GM19452 (cell line): ENCODE measurements at regions not wholly inside any gene's neighbourhood (a gene's known extent, or its start where the extent isn't known, plus 50 kb on each side); places are given as distances from the start of the nearest gene placed in this dataset.
A peak's percentile ranks its signal among the peaks of the same experiment; 100 is the strongest.

ENCODE experiments used
- ATAC-seq: cut with Tn5 transposase; IDR thresholded peaks from one replicate; pipeline ENCODE4 v1.9.1; 2021; ENCODE audit not compliant: unreplicated experiment

- no peak for ATAC-seq
These were observed 371.6 kb downstream of the MCTP2 start for GRCh38 chr15:94602754-94603470.

DNA sequence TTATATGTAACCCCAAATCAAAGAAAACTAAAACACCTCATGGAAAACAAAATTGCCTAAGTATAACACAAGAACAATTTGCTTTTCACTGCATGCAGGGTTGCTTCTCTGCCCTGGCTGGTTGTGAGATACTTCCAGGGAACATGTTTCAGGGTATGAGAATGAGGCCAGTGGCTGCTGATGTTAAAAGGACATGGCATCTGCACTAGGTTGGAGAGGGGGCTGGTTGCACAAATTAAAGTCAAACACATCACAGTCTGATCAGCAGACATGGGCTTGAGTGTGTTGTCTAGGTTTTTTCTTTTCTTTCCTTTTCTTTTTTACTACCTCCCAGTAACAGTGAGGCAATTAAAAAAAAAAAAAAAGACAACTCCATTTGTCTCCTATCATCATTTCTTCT, 374.9 kb downstream of the MCTP2 start:
- ATAC-seq = no peak

DNA sequence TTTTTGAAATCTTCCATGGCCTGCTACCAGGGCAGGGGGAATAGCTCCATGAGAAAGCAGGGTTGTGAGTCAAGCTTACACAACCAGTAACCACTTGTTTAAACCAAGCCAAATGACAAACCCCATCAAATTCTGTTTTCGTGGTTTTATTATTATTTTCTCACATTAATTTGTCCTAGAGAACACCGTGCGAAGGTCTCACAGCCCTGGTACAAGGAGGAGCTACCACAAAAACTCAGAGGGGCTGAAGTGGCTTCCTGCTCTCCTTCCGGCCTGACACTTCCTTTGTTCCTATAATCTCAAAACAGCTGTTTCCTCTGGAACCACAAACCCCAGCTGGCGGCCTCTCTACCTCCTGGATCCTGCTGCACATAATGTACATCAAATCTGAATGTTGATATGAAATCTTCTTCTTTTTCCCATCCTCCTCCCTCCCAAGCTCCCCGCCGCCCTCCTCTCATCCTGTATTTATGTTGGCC, 375.9 kb downstream of the MCTP2 start:
- ATAC-seq = peak; percentile 46

DNA sequence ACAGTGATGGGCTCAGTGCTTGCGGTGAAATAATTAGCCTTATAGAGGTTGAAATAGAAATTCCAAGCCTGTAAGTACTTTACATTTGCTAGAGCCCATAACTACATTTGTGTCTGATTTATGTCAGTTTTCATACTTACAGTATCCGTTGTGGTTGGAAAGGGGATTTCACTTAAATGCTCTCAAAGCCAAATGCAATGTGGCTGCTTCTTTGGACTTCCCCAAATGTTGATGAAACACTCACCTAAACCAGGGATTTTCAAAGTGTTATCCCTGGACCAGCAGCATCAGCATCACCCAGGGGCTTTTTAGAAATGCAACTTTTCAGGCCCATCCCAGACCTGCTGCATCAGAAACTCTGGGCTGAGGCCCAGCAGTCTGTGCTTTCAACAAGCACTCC, 378.7 kb downstream of the MCTP2 start:
- ATAC-seq = peak; percentile 68

GRCh38 chr15:94610485-94610884, 379.1 kb downstream of the MCTP2 start:
- no peak for ATAC-seq

GRCh38 chr15:94611656-94612055, 380.3 kb downstream of the MCTP2 start:
- ATAC-seq = no peak

GRCh38 chr15:94615688-94616087, 384.3 kb downstream of the MCTP2 start:
- ATAC-seq = no peak

DNA sequence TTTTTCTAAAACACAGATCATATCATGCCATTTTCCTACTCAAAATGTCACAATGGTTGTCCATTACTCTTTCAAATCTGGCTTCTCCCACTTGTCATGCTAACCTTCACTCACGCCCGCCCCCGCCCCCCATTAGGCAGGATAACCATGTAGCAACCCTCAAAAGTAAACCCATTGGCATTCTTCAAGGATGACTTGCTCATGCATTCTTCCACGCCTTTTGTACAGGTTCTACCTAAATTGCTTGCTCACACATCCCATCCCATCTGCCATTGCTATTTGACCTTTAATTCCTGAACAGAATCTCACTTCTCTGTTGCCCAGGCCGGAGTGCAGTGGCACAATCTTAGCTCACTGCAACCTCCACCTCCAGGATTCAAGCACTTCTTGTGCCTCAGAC, 389.3 kb downstream of the MCTP2 start:
- ATAC-seq = no peak

GRCh38 chr15:94621736-94622135, 390.4 kb downstream of the MCTP2 start:
- ATAC-seq = no peak

DNA sequence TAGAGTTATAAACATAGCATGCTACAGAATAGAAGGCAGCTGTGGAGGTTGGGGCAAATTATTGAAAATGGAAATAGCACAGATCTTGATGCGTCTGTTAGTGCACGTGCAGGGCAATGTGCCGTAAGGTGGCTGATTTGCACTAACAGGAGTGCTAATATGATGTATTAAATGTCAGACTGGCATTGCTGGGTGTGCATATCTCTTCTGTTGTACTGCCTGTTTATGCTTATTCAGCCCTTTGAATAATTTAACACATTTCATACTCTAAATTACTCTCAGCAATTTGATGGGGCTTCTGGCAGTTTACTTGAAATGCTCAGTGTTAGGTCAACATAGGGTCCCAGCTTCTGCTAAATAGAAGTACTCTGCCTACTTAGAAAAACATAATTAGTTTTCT, 395.6 kb downstream of the MCTP2 start:
- ATAC-seq = no peak

DNA sequence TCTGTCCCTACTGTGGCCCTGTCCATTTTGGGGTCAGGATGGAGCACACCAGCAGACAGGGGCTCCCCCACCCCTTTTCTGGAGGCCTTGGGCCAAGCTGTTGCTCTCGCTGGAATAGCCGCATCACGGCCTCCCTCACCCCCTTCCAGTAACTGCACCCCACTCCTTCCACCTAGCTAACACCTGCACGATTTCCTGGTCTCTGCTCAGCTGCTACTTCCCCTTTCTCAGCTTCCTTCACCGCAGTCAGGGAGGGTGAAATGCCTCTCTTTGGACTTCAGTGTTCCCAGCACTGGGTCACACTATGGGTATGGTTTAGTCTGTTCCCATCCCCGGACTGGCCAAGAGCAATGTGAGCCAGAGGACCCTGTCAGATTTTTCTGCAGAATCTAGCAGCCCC, 400.2 kb downstream of the MCTP2 start:
- ATAC-seq = peak; percentile 90

DNA sequence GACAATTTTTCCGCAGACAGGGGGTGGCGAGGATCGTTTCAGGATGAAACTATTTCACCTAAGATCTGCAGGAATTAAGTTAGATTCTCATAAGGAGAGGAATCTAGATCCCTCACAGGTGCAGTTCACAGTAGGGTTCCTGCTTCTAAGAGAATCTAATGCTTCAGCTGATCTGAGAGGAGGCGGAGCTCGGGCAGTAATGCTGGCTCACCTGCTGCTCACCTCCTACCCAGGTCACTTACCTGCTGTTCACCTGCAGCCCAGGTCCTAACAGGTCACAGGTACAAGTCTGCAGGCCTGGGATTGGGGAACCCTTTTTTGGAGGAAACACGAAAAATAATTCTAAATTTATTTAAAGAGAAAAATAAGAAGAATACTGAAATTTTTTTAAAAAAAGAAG, 406.8 kb downstream of the MCTP2 start:
- no peak for ATAC-seq

DNA sequence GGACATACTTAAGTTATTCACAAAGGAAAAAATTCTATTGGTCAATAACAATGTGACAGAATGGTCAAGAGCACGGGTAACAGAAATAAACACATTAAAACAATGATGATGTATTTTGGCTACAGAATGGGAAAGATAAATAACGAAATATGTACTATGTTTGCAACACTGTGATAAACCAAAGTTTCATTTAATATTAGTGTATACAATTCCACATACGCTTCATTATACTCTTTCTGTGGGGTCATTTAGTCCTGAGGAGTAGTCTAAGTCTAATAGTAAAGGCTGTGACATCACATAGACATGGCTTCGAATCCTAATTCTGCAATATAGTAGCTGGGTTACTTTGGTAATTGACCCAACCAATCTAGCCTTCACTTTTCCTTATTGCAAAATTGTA, 408.3 kb downstream of the MCTP2 start:
- ATAC-seq = no peak

- ATAC-seq = no peak
These were observed 413.1 kb downstream of the MCTP2 start for GRCh38 chr15:94644433-94644832.

GRCh38 chr15:94653071-94653470, 421.7 kb downstream of the MCTP2 start:
- no peak for ATAC-seq

GRCh38 chr15:94655249-94655880, 424.0 kb downstream of the MCTP2 start:
- ATAC-seq = no peak

GRCh38 chr15:94665676-94666441, 434.5 kb downstream of the MCTP2 start:
- no peak for ATAC-seq

DNA sequence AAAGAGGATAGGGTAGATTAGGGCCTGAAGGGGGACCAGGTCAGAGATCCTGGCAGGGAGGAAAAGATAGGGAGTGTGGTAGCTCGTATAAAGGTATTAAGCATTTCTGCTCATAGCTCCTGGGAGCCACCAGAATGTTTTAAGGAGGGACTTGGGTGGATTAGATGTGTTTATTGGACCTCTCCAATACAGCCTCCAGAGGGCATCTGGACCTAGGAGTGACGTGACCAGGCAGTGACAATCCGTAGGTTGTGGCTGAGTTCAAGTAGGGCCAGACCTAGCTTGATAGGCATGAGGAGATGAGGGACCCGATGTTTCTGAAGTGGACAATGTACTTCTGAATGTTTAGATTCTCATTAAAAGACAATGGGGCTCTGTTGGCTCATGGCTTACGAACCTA, 435.2 kb downstream of the MCTP2 start:
- no peak for ATAC-seq

DNA sequence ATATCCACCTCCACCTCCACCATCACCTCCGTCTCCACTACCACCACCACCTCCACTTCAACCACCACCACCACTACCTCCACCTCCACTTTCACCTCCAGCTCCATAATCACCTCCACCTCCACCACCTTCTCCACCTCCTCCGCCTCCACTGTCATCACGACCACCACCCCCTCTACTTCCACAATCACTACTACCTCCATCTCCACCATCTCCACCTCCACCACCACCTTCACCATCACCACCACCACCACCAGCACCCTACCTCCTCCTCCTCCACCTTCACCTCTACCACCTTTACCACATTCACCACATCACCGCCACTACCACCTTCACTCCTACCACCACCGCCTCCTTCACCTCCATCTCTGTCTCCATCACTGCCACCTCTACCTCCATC, 435.7 kb downstream of the MCTP2 start:
- ATAC-seq = no peak

DNA sequence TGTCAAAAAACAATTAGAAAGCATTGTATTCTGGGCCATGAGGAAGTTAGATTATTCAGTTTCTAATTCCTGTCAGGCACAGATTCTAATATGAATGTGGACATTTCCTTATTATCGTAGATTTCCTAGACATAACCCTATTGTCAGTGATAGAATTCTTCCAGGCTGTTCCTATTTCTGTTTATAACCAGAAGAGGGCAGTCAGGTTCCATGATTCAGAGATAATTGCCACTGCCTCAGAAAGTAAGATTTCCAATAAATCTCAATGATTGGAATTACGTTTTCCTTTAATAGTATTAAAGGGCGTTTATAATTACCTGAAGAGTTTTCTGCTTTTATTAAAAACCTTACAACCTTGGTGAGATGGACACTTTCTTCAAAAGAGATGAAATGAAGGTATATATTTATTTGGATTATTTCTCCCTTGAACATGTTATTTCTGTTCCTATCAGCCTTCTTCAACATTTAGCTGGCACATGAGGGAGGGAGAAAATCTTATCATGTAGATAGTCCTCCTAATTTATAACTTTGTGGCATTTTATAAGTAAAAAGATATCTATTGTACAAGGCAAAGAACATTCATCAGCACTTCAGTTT, 439.2 kb downstream of the MCTP2 start:
- ATAC-seq = no peak

- no peak for ATAC-seq
These were observed 440.6 kb downstream of the MCTP2 start for GRCh38 chr15:94671858-94672532.
